Amniotic stem cell (primary cell): ENCODE measurements at regions not wholly inside any gene's neighbourhood (a gene's known extent, or its start where the extent isn't known, plus 50 kb on each side); places are given as distances from the start of the nearest gene placed in this dataset.

Experiments
- DNase-seq: peaks from one replicate; lab custom pipeline; 2025; lab: John Stamatoyannopoulos, UW

- no peak for DNase-seq
Measured at GRCh38 chr10:27451054-27451453, 53.0 kb upstream of the RAB18 start.

- DNase-seq, result no peak
Measured at GRCh38 chr10:27450225-27450624, 53.9 kb upstream of the RAB18 start.

- DNase-seq, result no peak
Measured at GRCh38 chr10:27449571-27449970, 54.5 kb upstream of the RAB18 start.

- DNase-seq, result no peak
Measured at GRCh38 chr10:27448921-27449320, 55.2 kb upstream of the RAB18 start.

- no peak for DNase-seq
Measured at GRCh38 chr10:27447540-27447939, 56.6 kb upstream of the RAB18 start.

- DNase-seq, result no peak
Measured at GRCh38 chr10:27446091-27446918, 57.8 kb upstream of the RAB18 start.

- no peak for DNase-seq
Measured at GRCh38 chr10:27445070-27445469, 59.0 kb upstream of the RAB18 start.

GRCh38 chr10:27440478-27440877 lies 63.6 kb upstream of the RAB18 start:
- no peak for DNase-seq

GRCh38 chr10:27440021-27440420 lies 64.1 kb upstream of the RAB18 start:
- DNase-seq, result no peak

- no peak for DNase-seq
Measured at GRCh38 chr10:27439101-27439500, 65.0 kb upstream of the RAB18 start.

- DNase-seq, result no peak
Measured at GRCh38 chr10:27437775-27438174, 66.3 kb upstream of the RAB18 start.

GRCh38 chr10:27436710-27437109 lies 67.4 kb upstream of the RAB18 start:
- DNase-seq, result no peak

GRCh38 chr10:27433976-27434375 lies 70.1 kb upstream of the RAB18 start:
- no peak for DNase-seq

GRCh38 chr10:27426948-27427467 lies 77.1 kb upstream of the RAB18 start:
- no peak for DNase-seq

- DNase-seq, result no peak
Measured at GRCh38 chr10:27413831-27414348, 90.2 kb upstream of the RAB18 start.

GRCh38 chr10:27413387-27413786 lies 90.7 kb upstream of the RAB18 start:
- no peak for DNase-seq

GRCh38 chr10:27410153-27410552 lies 94.0 kb upstream of the RAB18 start:
- DNase-seq, result no peak

GRCh38 chr10:27407271-27407670 lies 96.8 kb upstream of the RAB18 start:
- no peak for DNase-seq

GRCh38 chr10:27399871-27400270 lies 104.2 kb upstream of the RAB18 start:
- DNase-seq, result no peak

GRCh38 chr10:27393961-27394360 lies 110.1 kb upstream of the RAB18 start:
- no peak for DNase-seq

- DNase-seq, result no peak
Measured at GRCh38 chr10:27392606-27393005, 111.5 kb upstream of the RAB18 start.

GRCh38 chr10:27391916-27392315 lies 112.2 kb upstream of the RAB18 start:
- no peak for DNase-seq

- DNase-seq, result no peak
Measured at GRCh38 chr10:27391325-27391724, 112.8 kb upstream of the RAB18 start.

GRCh38 chr10:27390681-27391080 lies 113.4 kb upstream of the RAB18 start:
- DNase-seq, result no peak
